ENCODE measurements at regions not wholly inside any gene's neighbourhood (a gene's known extent, or its start where the extent isn't known, plus 50 kb on each side); places are given as distances from the start of the nearest gene placed in this dataset.

DNA sequence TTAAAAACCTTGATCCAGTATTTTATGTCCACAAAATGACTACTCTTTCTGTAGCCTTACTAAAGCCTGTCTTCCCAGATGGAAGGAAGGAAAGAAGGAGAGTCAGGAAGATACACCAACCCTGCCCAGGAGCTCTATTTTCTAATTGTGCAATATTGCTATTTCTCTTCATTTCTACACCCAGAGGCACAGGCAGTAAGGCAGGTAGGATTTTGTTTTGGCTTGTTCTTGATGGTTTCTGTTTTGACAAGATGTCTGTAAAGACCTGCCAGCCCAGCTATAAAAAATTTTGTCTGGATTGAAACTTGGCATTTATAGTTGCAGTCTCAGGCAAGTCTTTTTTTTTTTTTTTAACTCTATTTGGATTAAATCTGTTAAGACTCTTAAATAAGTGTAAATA is 587.5 kb upstream of the ARID1B start:
- DNase-seq (ENCODE audit: low read depth) = no peak

GRCh38 chr6:156189195-156189594 is 588.0 kb upstream of the ARID1B start:
- no peak for DNase-seq (ENCODE audit: low read depth)

DNA sequence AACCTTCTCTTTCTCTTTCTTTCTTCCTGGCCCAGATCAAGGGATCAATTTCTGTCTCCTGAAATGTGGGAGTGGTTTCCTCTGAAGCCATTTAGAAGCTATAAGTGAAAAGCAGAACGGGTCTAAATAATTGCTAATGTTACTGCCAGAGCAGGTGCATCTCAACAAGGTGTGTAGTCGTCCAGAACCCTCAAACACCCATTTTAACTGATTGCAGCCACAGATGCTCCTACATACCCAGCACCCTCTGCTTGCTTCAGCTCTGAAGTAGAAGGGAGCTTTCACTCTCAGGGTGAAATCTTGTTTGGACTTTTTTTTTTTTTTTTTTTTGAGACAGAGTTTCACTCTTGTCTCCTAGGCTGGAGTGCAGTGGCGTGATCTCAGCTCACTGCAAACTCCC is 592.1 kb upstream of the ARID1B start:
- no peak for DNase-seq (ENCODE audit: low read depth)

- no peak for DNase-seq (ENCODE audit: low read depth)
Observed at GRCh38 chr6:156183678-156184077, 593.5 kb upstream of the ARID1B start.

- no peak for DNase-seq (ENCODE audit: low read depth)
Observed at GRCh38 chr6:156182356-156182755, 594.8 kb upstream of the ARID1B start.

DNA sequence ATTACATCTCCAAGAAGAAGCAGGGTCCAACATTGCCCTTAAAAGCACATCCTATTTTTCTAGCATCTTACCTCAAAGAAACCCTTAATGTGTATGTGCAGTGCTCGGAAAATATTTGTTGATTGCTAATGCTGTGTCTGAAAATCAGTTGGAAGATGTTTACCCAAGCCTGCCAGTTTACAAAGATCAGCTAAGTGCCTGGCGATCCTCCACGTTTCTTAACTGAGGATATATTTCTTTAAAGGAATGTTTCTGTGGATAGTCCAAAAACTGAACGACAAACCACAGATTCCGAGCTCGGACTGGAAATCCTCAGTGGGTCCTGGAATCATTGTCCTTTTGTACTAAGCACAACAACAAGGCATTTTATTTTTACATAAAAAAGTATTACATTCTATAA is 595.7 kb upstream of the ARID1B start:
- DNase-seq (ENCODE audit: low read depth) = no peak

DNA sequence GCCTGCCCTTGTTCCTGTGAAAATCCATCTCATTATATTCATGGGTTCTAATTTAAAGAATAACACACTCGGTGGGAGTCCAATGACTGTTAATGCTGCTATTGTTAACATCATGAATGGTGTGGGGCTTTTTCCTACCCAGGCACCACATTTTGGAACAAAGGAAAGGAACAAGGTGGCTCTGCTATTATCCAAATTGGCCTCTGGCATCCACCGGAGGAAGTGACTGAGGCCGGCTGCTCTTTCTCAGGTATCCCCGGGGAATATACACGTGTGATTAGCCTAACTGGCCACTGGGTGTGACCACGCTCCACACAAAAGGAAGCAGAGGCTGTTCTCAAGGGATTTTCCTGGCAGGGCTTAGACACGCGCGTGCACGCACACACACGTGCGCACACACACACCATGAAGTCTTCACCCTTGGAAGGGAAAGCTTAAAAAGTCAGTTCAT is 601.2 kb upstream of the ARID1B start:
- DNase-seq (ENCODE audit: low read depth) = no peak

- DNase-seq (ENCODE audit: low read depth) = no peak
Observed at GRCh38 chr6:156175433-156175832, 601.7 kb upstream of the ARID1B start.

DNA sequence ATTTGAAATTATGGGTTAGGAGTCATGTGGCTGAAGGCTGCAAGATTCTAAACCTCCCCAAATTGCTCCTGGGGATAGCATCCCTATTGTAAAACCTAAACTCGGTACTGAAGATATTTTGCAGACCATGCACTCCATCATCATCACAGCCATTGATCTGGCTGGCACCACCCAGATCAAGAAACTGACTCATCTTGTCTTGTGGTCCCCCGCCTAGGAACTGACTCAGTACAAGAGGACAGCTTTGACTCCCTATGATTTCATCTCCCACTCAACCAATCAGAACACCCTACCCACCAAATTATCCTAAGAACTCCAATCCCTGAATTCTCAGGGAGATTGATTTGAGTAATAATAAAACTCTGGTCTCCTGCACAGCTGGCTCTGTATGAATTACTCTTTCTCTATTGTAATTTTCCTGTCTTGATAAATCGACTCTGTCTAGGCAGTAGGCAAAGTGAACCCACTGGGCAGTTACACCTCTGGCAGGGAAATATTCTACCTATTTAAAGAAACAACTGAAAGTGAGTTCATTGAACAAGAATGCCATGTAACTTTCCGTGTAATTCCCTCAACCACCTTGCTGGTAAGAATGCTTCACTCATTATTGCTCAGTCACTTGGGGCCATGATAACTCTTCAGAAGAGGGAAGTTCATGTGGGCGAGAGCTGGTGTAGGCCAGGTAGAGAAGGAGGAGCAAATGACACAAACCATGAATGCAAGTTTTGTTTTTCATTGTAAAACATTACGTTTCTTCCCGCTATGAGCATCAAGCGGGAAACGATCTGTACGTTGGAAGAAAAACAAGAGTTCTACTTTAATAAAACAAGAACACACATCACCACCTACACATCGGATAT is 602.9 kb upstream of the ARID1B start:
- no peak for DNase-seq (ENCODE audit: low read depth)

GRCh38 chr6:156169371-156169770 is 607.8 kb upstream of the ARID1B start:
- no peak for DNase-seq (ENCODE audit: low read depth)

DNA sequence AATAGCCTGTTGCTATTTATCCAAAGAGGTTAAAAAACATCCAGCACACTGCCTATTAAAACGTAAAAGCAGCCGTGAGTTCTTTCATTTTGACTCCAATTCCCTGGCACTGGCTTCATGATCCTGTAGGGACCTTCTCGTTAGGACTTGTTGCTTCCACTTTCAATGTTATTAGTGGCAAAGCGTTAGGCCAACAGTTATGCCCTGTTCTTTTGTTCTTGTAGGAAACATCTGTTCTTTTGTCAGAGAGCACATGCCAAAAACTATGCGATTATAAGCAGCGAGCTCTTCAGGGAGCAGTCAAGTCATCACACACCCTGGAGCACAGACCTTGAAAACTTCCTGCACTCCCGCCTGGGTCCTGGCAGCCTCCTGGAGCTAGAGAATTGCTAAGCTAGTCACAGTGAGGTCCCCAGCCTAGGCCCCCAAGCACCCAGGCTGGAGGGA is 609.5 kb upstream of the ARID1B start:
- DNase-seq (ENCODE audit: low read depth) = no peak

DNA sequence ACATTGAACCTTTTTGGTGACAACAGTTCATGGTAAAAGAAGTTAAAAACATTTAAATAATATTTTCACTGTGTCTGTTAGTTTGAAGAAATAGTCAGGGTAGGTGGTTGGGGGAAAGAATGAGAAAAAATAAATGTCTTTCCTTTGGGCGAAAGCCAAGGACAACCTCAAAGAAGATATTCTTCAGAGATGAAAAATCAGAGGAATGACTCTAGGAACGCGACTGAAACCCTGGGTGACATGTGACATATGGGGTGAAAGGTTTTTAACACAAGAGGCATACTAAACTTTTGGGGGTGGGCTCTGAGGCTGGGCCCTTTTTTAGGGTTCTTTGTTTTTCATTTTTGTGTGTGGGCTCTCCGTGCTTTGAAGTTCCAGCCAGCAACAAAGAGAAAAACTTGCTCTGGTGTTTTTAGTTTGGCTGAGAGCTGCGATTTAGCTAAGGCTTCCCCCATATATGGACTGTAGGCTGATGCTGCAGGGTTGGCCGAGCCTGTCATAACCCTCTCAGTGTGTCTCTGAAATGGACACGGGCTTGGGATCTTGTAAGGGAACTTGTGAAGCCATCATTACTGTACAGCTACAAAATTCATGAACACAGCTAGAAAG is 610.1 kb upstream of the ARID1B start:
- DNase-seq (ENCODE audit: low read depth) = no peak

- no peak for DNase-seq (ENCODE audit: low read depth)
Observed at GRCh38 chr6:156166093-156166492, 611.1 kb upstream of the ARID1B start.

DNA sequence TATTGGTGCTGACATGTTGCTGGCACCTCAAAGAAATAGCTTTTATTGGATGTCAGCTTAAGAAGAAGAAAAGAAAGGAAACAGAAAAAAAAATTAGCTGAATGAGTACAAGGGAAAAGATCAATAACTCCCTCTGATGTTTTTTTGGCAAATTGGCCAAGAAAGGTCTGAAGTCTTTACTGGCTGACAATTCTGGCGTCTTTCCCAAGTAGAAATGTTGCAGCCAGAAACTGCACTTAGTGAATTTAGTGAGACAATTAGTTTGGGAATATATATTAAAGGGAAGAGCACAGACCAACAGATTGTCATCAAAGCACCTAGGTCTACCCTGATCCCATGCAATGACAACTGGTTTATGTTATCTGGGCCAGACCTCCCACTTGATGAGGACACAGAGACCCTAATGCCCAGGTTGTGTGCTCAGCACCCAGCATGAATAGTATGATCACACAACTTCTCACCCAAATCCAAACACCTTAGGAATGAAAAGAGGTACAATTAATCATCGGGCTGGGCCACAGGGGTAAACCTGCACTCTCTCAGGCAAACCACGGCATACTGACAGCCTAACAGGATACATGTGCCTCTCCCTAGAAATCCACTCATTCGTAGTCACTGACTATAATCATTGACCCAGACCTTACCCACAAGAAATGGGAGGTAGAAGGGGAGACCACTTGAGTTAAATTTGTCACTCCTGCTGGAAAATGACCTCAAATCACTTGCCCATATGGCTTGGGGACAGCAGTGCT is 612.3 kb upstream of the ARID1B start:
- no peak for DNase-seq (ENCODE audit: low read depth)

DNA sequence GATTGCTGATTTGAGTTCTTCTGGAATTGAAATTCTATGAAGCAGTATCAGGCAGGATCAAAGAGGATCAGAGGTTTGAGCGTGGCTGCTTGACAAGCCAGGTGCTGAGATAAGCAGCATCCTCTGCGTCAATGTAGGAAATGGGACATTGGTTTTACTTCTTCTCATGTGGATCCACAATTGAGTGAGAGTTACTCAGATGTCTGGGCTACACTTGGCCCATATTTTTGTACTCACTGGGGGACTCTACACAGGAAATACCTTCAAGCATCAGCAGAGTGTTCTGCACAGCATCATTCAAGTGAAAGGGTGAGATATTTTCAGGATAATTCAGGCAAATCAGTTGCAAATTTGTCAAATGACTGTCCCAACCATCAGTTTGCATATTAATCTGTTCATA is 613.9 kb upstream of the ARID1B start:
- no peak for DNase-seq (ENCODE audit: low read depth)

GRCh38 chr6:156161471-156161870 is 615.7 kb upstream of the ARID1B start:
- no peak for DNase-seq (ENCODE audit: low read depth)

DNA sequence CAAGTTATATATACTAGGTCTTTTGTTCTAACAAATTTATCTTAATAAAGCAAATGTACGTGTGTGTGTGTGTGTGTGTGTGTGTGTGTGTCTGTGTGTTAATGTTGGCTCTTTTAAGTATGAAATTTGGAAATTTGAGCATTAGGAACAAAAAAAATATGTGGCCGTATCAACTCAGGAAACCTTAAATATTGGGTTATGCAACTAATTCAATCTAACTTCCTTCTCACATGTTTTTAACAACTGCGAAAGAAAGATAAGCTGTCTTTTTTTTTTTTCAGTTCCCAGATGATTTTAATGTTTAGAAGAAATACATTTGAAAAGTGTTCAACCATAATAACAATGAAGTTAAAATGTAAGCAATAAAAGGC is 616.4 kb upstream of the ARID1B start:
- DNase-seq (ENCODE audit: low read depth) = no peak

GRCh38 chr6:156160007-156160794 is 617.0 kb upstream of the ARID1B start:
- no peak for DNase-seq (ENCODE audit: low read depth)

DNA sequence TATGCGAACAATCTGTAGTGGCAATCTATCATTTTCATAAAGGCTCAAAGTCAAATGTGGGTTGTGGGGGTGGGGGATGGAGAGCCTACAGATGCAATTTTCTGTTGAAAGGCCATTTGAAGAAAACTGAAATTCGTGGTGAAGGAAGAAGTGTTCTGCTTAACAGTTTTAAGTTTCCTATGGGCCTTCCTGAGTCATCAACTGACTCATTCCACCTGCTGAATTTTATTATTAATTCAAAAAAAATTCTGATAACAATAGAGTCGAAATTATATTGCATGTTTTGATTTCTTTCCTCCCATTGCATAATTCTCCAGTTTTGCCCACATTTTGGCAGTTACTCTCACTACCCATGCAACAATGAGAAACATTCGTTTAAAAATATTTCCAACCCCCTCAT is 622.3 kb upstream of the ARID1B start:
- DNase-seq (ENCODE audit: low read depth) = no peak

GRCh38 chr6:156150391-156150790 is 626.8 kb upstream of the ARID1B start:
- DNase-seq (ENCODE audit: low read depth) = no peak

- DNase-seq (ENCODE audit: low read depth) = no peak
Observed at GRCh38 chr6:156146891-156147290, 630.3 kb upstream of the ARID1B start.

GRCh38 chr6:156131221-156131903 is 645.8 kb upstream of the ARID1B start:
- no peak for DNase-seq (ENCODE audit: low read depth)

Measured in non-pigmented ciliary epithelial cell (primary cell).